ENCODE measurements at regions not wholly inside any gene's neighbourhood (a gene's known extent, or its start where the extent isn't known, plus 50 kb on each side); places are given as distances from the start of the nearest gene placed in this dataset.

DNA sequence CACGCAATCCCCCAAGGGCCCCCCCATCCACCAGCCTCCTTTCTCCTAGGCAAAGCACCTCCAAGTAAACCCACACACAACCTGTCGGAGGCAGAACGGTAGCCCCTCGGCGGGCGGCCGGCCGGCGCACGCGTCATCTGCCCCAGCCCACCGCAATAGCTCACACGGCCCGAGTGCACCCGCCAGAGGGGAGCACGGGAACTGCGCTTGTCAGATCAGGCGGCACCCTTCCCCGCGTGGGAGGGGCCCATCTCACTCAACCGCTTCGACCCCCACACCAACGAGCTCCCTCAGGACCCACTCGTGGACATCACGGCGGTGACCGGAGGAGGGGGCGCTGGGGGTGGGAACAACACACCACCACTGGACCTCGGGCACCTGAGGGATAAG lies 767.9 kb upstream of the DEFB115 start:
- TF ChIP-seq MAFK (IDR thresholded peaks at IDR 0.05; ENCODE audit: low read depth, low read length) (no peak), MXI1 (IDR thresholded peaks at IDR 0.05; ENCODE audit: borderline replicate concordance, low read depth, low read length) (no peak)
- H3K14ac ChIP-seq (replicated peaks; ENCODE audit: low read depth, low read length) = no peak overlapping the region
- no peak overlapping the region for H3K56ac ChIP-seq (ENCODE audit: extremely low read depth, insufficient read depth, low read length)
- no peaks in the 10 kb centered on the region for H3K4me1 ChIP-seq (ENCODE audit: control insufficient read depth, insufficient read depth, low read length)
- H3K23ac ChIP-seq (ENCODE audit: low read depth, low read length) = no peak overlapping the region
- H2AK9ac ChIP-seq (replicated peaks; ENCODE audit: low read depth, low read length, poor library complexity) = no peak overlapping the region
- no peaks in the 10 kb centered on the region for H3K79me1 ChIP-seq (ENCODE audit: low read depth in 1 of 2, low read length in 2 of 2)
- no peak overlapping the region for H3K4me3 ChIP-seq (ENCODE audit: insufficient read depth, low read depth, low read length)
- DNase-seq = no peak
- no peak overlapping the region for H2AFZ ChIP-seq (replicated peaks; ENCODE audit: low read length, poor library complexity)
- BruUV-seq (replicated peaks) = no TSS peak
- H3K27me3 ChIP-seq (ENCODE audit: control insufficient read depth, insufficient read depth, low read length) = no peaks in the 10 kb centered on the region
- peaks cover 30% of the 10 kb centered on the region for H3K9me3 ChIP-seq (ENCODE audit: control insufficient read depth, insufficient read depth, low read length)
- H2BK5ac ChIP-seq (ENCODE audit: low read depth, low read length, poor library complexity, severe bottlenecking) = no peak overlapping the region
- H3K9me1 ChIP-seq (ENCODE audit: insufficient read depth, low read length) = no peaks in the 10 kb centered on the region
- H3K18ac ChIP-seq (ENCODE audit: low read depth, low read length) = no peak overlapping the region
- no peak overlapping the region for H2BK120ac ChIP-seq (ENCODE audit: low read depth, low read length)
- in situ Hi-C loops (cut with MboI; ENCODE audit: low sequenced_read_pairs) = no loop called here
- no peak overlapping the region for H3K27ac ChIP-seq (ENCODE audit: insufficient read depth, low read length)
- CTCF ChIA-PET = no interaction called here
- H3K4me2 ChIP-seq (ENCODE audit: low read depth, low read length) = no peak overlapping the region
- no peak overlapping the region for H2BK15ac ChIP-seq (ENCODE audit: low read depth, low read length)
- H2AK5ac ChIP-seq (ENCODE audit: low read depth, low read length) = no peak overlapping the region
- H4K20me1 ChIP-seq (ENCODE audit: insufficient read depth, low read length) = no peaks in the 10 kb centered on the region
- H3K4ac ChIP-seq (ENCODE audit: low read depth, low read length) = no peak overlapping the region
- POLR2A ChIA-PET (ENCODE audit: unreplicated experiment) = no interaction called here
- H3K36me3 ChIP-seq (ENCODE audit: control insufficient read depth, insufficient read depth, low read length) = no peaks in the 10 kb centered on the region
- no peak overlapping the region for H3K9ac ChIP-seq (ENCODE audit: low read depth, low read length)
- H2BK20ac ChIP-seq (ENCODE audit: low read depth, low read length) = no peak overlapping the region
- WGBS, 2 experiments (ENCODE audit: extremely low coverage in 2 of 2, insufficient read length in 1 of 2) = no CpG with 5 or more reads among the region's 29 CpGs
- intact Hi-C loops (cut with micrococcal nuclease) = no loop called here
- no peak for ATAC-seq (ENCODE audit: low read depth)
- H4K5ac ChIP-seq (ENCODE audit: low read depth, low read length) = no peak overlapping the region
- dilution Hi-C loops (cut with HindIII; ENCODE audit: low sequenced_read_pairs, unreplicated experiment) = no loop called here
- H4K8ac ChIP-seq (ENCODE audit: low read depth in 2 of 2, low read length in 2 of 2) = no peak overlapping the region
- H4K91ac ChIP-seq (ENCODE audit: insufficient read depth, low read depth, low read length) = no peak overlapping the region
